ENCODE measurements at regions not wholly inside any gene's neighbourhood (a gene's known extent, or its start where the extent isn't known, plus 50 kb on each side); places are given as distances from the start of the nearest gene placed in this dataset.

DNA sequence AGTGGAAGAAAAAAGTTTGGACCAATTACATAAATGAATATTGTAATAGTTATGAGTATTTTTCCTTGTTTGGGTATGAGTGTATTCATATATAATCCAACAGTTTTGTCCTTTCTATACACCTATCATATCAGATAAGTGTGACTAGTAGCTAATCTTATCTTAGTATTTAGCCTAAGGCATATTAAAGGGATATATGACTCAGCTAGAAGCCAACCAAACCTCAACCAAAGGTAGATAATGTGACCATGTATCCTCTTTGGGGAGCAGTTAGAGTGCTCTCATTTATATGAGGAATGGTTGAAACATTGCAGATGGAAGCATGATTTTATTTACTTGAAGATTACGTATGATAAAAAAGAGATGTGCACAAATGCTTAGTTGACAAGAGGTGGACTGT, 370.0 kb upstream of the CTNND2 start:
- TF ChIP-seq POLR2AphosphoS5 (IDR thresholded peaks at IDR 0.05) (no peak), POLR2A (IDR thresholded peaks at IDR 0.05) (no peak)
- TF ChIP-seq, protein P1, sequence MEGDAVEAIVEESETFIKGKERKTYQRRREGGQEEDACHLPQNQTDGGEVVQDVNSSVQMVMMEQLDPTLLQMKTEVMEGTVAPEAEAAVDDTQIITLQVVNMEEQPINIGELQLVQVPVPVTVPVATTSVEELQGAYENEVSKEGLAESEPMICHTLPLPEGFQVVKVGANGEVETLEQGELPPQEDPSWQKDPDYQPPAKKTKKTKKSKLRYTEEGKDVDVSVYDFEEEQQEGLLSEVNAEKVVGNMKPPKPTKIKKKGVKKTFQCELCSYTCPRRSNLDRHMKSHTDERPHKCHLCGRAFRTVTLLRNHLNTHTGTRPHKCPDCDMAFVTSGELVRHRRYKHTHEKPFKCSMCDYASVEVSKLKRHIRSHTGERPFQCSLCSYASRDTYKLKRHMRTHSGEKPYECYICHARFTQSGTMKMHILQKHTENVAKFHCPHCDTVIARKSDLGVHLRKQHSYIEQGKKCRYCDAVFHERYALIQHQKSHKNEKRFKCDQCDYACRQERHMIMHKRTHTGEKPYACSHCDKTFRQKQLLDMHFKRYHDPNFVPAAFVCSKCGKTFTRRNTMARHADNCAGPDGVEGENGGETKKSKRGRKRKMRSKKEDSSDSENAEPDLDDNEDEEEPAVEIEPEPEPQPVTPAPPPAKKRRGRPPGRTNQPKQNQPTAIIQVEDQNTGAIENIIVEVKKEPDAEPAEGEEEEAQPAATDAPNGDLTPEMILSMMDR (IDR thresholded peaks at IDR 0.05): no peak

All from breast epithelium (tissue), 3 donors.